ENCODE measurements at regions not wholly inside any gene's neighbourhood (a gene's known extent, or its start where the extent isn't known, plus 50 kb on each side); places are given as distances from the start of the nearest gene placed in this dataset.

DNA sequence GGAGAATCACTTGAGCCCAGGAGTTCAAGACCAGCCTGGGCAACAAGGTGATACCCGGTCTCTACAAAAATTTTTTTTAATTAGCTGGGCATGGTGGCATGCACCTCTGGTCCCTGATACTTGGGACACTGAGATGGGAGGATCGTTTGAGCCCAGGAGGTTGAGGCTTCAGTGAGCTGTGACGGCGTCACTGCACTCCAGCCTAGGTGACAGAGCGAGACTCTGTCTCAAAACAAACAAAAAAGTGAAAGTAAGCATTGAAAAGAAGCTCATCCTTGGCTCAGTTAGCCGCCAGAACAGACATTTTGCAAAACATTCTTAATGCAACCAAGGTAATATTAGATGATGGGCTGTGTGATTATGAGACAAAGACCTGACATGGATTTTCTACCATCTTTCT lies 223.3 kb upstream of the VCX3A start:
- TF ChIP-seq, protein P1, sequence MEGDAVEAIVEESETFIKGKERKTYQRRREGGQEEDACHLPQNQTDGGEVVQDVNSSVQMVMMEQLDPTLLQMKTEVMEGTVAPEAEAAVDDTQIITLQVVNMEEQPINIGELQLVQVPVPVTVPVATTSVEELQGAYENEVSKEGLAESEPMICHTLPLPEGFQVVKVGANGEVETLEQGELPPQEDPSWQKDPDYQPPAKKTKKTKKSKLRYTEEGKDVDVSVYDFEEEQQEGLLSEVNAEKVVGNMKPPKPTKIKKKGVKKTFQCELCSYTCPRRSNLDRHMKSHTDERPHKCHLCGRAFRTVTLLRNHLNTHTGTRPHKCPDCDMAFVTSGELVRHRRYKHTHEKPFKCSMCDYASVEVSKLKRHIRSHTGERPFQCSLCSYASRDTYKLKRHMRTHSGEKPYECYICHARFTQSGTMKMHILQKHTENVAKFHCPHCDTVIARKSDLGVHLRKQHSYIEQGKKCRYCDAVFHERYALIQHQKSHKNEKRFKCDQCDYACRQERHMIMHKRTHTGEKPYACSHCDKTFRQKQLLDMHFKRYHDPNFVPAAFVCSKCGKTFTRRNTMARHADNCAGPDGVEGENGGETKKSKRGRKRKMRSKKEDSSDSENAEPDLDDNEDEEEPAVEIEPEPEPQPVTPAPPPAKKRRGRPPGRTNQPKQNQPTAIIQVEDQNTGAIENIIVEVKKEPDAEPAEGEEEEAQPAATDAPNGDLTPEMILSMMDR (IDR thresholded peaks at IDR 0.05), result no peak
- TF ChIP-seq POLR2A (IDR thresholded peaks at IDR 0.05), result no peak
- TF ChIP-seq EP300 (IDR thresholded peaks at IDR 0.05), result no peak

Data from tibial nerve (tissue), 4 donors.